HG03378 (cell line): ENCODE measurements at regions not wholly inside any gene's neighbourhood (a gene's known extent, or its start where the extent isn't known, plus 50 kb on each side); places are given as distances from the start of the nearest gene placed in this dataset.
A peak's percentile ranks its signal among the peaks of the same experiment; 100 is the strongest.

Source experiments
- ATAC-seq: cut with Tn5 transposase; IDR thresholded peaks from one replicate; pipeline ENCODE4 v1.9.1; 2021; ENCODE audit warnings: mild to moderate bottlenecking, moderate library complexity; ENCODE audit not compliant: unreplicated experiment

- ATAC-seq: no peak
Measured at GRCh38 chr5:167479779-167480178, 811.7 kb upstream of the WWC1 start.

GRCh38 chr5:167481345-167481744 lies 810.1 kb upstream of the WWC1 start:
- ATAC-seq: no peak

GRCh38 chr5:167482555-167482954 lies 808.9 kb upstream of the WWC1 start:
- ATAC-seq: no peak

GRCh38 chr5:167485061-167485774 lies 806.2 kb upstream of the WWC1 start:
- no peak for ATAC-seq

GRCh38 chr5:167488371-167488770 lies 803.1 kb upstream of the WWC1 start:
- ATAC-seq: no peak

GRCh38 chr5:167489202-167489601 lies 802.2 kb upstream of the WWC1 start:
- peak; percentile 77 for ATAC-seq

- ATAC-seq: no peak
Measured at GRCh38 chr5:167503926-167504720, 787.3 kb upstream of the WWC1 start.

GRCh38 chr5:167507463-167508233 lies 783.8 kb upstream of the WWC1 start:
- no peak for ATAC-seq

GRCh38 chr5:167509076-167509475 lies 782.4 kb upstream of the WWC1 start:
- no peak for ATAC-seq

GRCh38 chr5:167511276-167511675 lies 780.2 kb upstream of the WWC1 start:
- ATAC-seq: no peak

- ATAC-seq: no peak
Measured at GRCh38 chr5:167512111-167512510, 779.3 kb upstream of the WWC1 start.

- no peak for ATAC-seq
Measured at GRCh38 chr5:167513381-167513780, 778.1 kb upstream of the WWC1 start.

- no peak for ATAC-seq
Measured at GRCh38 chr5:167514461-167514860, 777.0 kb upstream of the WWC1 start.

- no peak for ATAC-seq
Measured at GRCh38 chr5:167525004-167525403, 766.4 kb upstream of the WWC1 start.

GRCh38 chr5:167528651-167529050 lies 762.8 kb upstream of the WWC1 start:
- ATAC-seq: no peak

GRCh38 chr5:167530548-167530947 lies 760.9 kb upstream of the WWC1 start:
- no peak for ATAC-seq

- ATAC-seq: no peak
Measured at GRCh38 chr5:167533814-167534795, 757.3 kb upstream of the WWC1 start.

- ATAC-seq: no peak
Measured at GRCh38 chr5:167539747-167540146, 751.7 kb upstream of the WWC1 start.

GRCh38 chr5:167546270-167546669 lies 745.2 kb upstream of the WWC1 start:
- ATAC-seq: no peak

GRCh38 chr5:167552356-167552755 lies 739.1 kb upstream of the WWC1 start:
- no peak for ATAC-seq
